OCI-LY1 (cell line): ENCODE measurements at regions not wholly inside any gene's neighbourhood (a gene's known extent, or its start where the extent isn't known, plus 50 kb on each side); places are given as distances from the start of the nearest gene placed in this dataset.

Source experiments
- EZH2 ChIP-seq: fragments of 200-600 bp; sonication (generic), shearing (Covaris generic); IDR thresholded peaks from 2 replicates; pipeline ENCODE4 v1.8.0; 2017; ENCODE audit warnings: borderline replicate concordance, mixed run types, mild to moderate bottlenecking, antibody characterized with exemption, low read length, moderate library complexity, mixed read lengths
- TF ChIP-seq, protein P1 (sequence below): fragments of 200-600 bp; sonication (generic), shearing (Covaris generic); IDR thresholded peaks from 2 replicates; pipeline ENCODE4 v1.5.1; 2017; ENCODE audit warnings: mild to moderate bottlenecking, antibody characterized with exemption, low read length, moderate library complexity, mixed read lengths

DNA sequence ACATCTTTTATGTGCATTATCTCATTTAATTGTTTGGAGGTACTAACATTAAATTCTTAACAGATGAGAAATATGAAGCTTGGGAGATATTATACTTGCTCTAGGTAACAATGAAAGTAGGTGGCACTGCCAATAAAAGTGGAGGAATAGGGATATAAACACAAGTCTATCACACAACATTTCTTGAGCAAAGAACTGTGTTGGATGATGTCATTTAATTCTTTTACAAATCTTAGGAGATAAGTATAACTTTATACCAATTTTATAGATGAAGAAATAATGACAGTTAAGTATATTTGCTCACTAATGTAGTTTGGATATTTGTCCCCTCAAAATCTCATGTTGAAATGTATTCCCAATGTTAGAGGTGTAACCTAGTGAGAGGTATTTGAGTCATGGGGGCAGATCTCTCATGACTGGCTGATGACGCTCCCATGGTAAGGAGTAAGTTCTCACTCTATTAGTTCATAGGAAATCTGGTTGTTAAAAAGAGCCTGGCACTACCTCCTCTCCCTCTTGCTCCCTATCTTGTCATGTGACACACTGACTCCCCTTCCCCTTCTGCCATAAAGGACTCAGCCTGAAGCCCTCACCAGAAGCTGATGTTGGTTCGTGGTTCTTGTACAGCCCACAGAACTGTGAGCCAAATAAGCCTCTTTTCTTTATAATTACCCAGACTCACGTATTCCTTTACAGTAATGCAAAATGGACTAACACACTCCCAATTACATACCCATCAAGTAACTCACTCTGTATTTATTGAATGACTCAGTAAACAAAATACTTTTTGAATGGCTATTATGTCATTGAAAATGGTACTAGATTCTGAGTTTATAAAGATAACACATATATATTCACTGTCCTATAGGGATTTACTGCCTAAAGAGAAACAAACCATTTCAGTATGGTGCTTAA lies 146.8 kb upstream of the KITLG start:
- TF ChIP-seq, protein P1, sequence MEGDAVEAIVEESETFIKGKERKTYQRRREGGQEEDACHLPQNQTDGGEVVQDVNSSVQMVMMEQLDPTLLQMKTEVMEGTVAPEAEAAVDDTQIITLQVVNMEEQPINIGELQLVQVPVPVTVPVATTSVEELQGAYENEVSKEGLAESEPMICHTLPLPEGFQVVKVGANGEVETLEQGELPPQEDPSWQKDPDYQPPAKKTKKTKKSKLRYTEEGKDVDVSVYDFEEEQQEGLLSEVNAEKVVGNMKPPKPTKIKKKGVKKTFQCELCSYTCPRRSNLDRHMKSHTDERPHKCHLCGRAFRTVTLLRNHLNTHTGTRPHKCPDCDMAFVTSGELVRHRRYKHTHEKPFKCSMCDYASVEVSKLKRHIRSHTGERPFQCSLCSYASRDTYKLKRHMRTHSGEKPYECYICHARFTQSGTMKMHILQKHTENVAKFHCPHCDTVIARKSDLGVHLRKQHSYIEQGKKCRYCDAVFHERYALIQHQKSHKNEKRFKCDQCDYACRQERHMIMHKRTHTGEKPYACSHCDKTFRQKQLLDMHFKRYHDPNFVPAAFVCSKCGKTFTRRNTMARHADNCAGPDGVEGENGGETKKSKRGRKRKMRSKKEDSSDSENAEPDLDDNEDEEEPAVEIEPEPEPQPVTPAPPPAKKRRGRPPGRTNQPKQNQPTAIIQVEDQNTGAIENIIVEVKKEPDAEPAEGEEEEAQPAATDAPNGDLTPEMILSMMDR: no peak
- TF ChIP-seq EZH2: no peak
